D721Med (cell line): ENCODE measurements at regions not wholly inside any gene's neighbourhood (a gene's known extent, or its start where the extent isn't known, plus 50 kb on each side); places are given as distances from the start of the nearest gene placed in this dataset.

Experiments
- DNase-seq: peaks from one replicate; pipeline ENCODE4 v3.0.0; 2011; ENCODE audit warnings: low spot score; ENCODE audit not compliant: insufficient read length
- FAIRE-seq: peaks from 2 replicates; lab custom pipeline; 2011; peaks lifted over from hg19 to GRCh38; lab: Jason Lieb, UNC
- CTCF ChIP-seq: IDR thresholded peaks from 2 replicates; pipeline ENCODE4 v1.5.1; 2012; ENCODE audit warnings: mild to moderate bottlenecking, control low read depth; ENCODE audit not compliant: insufficient read depth; ENCODE audit errors: missing control alignments

- DNase-seq = no peak
- peak; percentile 91 for FAIRE-seq
- TF ChIP-seq CTCF = no peak
These were observed 530.7 kb downstream of the CBLN2 start for GRCh38 chr18:72013427-72013850.

- TF ChIP-seq CTCF = no peak
- peak; percentile 93 for FAIRE-seq
- no peak for DNase-seq
These were observed 545.5 kb downstream of the CBLN2 start for GRCh38 chr18:71998547-71999097.

DNA sequence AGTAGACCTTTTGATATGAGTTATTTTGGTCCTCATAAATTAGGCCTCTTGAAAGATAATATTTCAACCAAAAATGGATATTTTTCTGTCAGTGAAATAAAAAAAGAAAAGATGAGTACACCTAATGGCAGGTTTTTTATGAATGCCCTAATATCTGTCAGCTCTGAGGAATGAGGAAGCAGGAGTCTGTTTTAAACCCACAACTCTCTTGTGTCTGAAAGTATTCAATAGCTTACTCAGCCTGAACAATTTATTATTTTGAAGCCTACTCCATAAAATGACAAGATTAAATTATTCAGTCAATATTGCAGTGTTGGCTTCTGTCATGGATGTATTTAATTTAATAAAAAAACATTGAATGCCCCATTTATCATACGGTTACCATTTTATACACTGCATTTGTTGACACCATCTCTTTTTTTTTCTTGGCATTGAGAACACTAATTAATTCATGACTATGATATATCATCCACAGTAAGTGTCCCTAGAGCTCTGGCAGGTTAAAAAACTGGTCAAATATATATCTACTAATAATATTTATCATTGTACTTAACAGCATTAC, 548.2 kb downstream of the CBLN2 start:
- FAIRE-seq (no peak), DNase-seq (no peak)
- TF ChIP-seq CTCF = no peak

- TF ChIP-seq CTCF = no peak
- peak; percentile 88 for FAIRE-seq
- DNase-seq = no peak
These were observed 549.9 kb downstream of the CBLN2 start for GRCh38 chr18:71994273-71994672.

DNA sequence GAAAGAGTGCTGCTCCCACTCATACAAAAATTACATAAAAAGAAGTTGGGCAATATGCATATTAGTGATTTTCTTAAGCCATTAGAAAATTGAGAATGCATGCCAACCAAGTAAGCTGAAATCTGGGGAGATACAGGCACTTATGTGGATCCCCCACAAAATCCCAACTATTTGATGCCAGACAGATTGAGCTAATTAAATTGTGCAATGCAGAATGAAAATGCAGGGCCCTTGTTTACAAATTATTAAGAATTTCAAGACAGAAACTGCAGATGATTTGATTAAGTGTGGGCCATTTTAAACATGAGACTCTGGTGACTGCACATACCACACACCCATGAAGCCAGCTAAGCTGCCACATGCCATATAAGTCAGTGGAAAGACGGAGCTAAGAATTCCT, 554.5 kb downstream of the CBLN2 start:
- DNase-seq (no peak), FAIRE-seq (no peak)

DNA sequence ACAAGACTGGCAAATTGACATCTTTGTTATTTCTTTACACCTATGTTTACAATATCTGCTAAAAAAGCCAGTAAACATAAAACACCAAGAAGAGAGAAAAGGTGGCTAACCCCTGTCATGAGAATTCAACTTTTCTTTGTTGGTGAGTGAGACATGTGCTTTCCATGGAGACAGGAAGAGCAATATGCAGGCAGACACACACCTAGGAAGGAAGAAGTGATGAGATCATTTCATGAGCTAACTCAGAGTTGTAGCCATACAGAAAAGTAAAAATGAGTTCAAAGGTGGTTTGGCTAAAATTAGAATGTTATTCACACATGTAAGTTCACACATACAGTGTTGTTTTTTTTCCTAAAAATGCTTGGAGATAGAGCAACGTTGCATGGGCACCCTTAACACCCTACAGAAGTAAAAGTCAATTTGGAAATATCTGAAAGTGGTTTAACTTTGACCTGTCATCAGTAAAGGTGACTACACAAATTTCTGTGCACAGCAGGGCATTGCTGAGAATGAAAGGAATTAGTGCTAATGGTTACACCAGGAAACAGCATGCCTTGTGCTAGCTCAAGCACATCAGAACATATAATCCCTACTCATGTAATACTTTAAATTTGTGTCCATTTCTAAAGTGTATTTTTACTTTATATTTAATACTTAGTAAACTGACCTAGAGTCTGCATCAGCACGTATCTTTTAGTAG, 557.6 kb downstream of the CBLN2 start:
- no peak for DNase-seq
- TF ChIP-seq CTCF = no peak
- FAIRE-seq = no peak

More for the DNA sequence above, 554.5 kb downstream of the CBLN2 start:
- no peak for TF ChIP-seq CTCF

- no peak for DNase-seq
- peak; percentile 56 for FAIRE-seq
- no peak for TF ChIP-seq CTCF
These were observed 567.4 kb downstream of the CBLN2 start for GRCh38 chr18:71976744-71977143.
